IPS DF 4.7 (cell line): ENCODE measurements at regions not wholly inside any gene's neighbourhood (a gene's known extent, or its start where the extent isn't known, plus 50 kb on each side); places are given as distances from the start of the nearest gene placed in this dataset.
"Not testable (repeated sequence)": the region's sequence is repeated elsewhere in the genome, so short reads cannot be mapped to it uniquely, and the experiment has no call there.

Source experiments
- DNase-seq: peaks from one replicate; pipeline ENCODE4 v3.0.0-alpha.2; 2013; ENCODE audit warnings: low spot score; ENCODE audit errors: extremely low read depth

- not testable (repeated sequence) for DNase-seq
Observed at GRCh38 chr17:30689266-30690000, 135.1 kb downstream of the CRLF3 start.

- DNase-seq = not testable (repeated sequence)
Observed at GRCh38 chr17:30686538-30687479, 137.7 kb downstream of the CRLF3 start.

- DNase-seq = not testable (repeated sequence)
Observed at GRCh38 chr17:30682280-30682679, 142.2 kb downstream of the CRLF3 start.

- DNase-seq = not testable (repeated sequence)
Observed at GRCh38 chr17:30680681-30681080, 143.8 kb downstream of the CRLF3 start.

- no peak for DNase-seq
Observed at GRCh38 chr17:30677550-30678249, 146.8 kb downstream of the CRLF3 start.

- not testable (repeated sequence) for DNase-seq
Observed at GRCh38 chr17:30675777-30676492, 148.6 kb downstream of the CRLF3 start.

GRCh38 chr17:30669217-30669649 is 155.3 kb downstream of the CRLF3 start:
- DNase-seq = not testable (repeated sequence)

- DNase-seq = not testable (repeated sequence)
Observed at GRCh38 chr17:30668360-30669181, 155.9 kb downstream of the CRLF3 start.

GRCh38 chr17:30667657-30668359 is 156.7 kb downstream of the CRLF3 start:
- peak; percentile 71 for DNase-seq

DNA sequence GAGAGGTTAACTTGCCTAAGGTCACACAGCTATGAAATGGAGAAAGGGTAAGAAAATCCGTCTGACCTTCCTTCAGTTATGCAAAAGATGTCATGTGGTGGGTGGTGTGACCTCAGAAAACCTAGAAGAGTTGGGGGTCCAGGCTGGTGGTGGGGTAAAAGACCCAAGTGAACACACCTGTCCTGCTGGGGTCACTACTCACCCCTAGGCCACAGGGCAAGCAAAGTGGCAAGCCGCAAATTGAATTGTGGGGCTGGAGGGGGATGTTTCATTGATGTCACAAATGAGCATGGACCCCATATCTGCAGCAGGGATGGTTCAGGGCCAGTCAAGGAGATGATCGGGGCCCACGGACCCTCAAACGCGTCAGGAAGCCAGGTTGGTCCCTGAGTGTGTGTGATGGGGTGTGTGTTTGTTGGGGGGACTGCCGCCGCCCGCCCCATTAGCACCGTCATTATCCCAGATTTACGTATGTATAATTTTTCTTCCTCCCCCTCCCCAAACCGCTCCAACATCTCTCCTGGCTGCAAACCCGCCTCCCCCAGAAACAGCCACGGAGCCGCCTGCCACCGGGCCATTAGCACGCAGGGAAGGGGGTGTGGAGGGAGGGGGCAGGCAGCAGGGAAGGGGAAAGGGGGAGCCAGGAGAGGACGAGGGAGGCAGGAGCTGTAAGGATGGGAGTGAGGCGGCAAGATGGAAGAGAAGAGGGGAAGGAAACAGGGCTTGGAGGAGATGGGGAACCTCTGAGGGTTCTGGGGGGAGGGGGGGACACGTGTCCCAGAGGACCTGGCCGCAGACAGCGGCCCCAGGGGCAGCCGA is 157.4 kb downstream of the CRLF3 start:
- not testable (repeated sequence) for DNase-seq

DNA sequence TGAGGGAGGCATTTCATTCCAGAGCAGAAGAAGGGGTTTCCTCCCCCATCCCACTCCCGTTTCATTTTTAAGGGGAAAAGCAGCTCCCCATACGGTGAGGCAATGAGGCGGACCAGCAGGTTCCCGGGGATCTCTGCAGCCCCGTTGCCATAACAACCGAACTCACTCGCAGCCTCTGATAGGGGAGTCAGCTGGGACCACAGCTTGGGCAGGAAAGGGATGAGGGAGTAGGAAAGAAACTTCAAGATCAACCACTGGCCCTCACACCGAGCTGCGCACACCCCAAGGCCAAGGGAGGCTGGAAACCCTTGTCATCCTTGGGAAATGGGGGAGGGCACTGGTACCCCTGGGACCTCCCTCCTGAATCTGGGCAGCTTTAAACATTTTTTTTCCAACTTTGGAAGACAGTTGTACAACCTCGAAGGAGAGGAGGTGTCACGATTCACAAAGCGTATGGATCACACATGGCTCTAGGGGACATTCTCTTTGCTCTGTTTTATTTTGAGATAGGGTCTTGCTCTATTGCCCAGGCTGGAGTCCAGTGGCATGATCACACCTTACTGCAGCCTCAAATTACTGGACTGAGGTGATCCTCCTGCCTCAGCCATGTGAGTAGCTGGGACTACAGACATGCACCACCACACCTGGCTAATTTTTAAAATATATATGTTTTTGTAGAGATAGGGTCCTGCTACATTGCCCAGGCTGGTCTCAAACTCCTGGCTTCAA is 160.6 kb downstream of the CRLF3 start:
- DNase-seq = not testable (repeated sequence)

DNA sequence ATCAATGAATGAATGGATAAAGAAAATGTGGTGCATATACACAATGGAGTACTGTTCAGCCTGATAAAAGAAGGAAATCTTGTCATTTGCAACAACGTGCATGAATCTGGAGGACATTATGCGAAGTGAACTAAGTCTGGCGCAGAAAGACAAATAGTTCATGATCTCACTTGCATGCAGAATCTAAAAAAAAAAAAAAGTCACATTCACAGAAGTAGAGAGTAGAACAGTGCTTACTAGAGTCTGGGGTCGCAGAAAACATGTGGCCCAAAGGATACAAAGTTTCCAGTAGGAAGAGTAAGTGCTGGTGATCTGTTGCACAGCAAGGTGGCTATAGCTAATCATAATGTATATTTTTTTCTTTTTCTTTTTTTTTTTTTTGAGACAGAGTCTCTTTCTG is 167.3 kb downstream of the CRLF3 start:
- not testable (repeated sequence) for DNase-seq

DNA sequence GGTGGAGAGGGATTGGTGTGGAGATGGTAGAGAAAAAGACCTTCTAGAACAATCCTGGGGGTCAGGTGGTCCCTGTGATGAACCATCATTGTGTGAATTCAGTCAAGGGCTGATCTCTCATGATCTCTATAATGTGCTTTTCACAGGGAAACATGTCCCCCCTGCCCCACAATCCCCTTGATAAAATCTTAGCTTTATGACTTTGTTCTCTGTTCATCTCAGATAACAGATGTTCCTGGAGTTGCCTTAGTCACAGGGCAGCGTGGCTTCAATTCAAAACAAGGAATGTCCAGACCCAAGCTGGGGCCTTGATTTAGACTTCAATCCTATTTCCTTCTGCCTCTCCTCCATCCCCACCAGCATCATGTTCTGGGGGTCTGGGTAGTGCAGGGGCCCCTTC is 171.5 kb downstream of the CRLF3 start:
- not testable (repeated sequence) for DNase-seq

- not testable (repeated sequence) for DNase-seq
Observed at GRCh38 chr17:30650149-30650548, 172.9 kb downstream of the GOSR1 start.

GRCh38 chr17:30648015-30648620 is 170.9 kb downstream of the GOSR1 start:
- DNase-seq = not testable (repeated sequence)

DNA sequence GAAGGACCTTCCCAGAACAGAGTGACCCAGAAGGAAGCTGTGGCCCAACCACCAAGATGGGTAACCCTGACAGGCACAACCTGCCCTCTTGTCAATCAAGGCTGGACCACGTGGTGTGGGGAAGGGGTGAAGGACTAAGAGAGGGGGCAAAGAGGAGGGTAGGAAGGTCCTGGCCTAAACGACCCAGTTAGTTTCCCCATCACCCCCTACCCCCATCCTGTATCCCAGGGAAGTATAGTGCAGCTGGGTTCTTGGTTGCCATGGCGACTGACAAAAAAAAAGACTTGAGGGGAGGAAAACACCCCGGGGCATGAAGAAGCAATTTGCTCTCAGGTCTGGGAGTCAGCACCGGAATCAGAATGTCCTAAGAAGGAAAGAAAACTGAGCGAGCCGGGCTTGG is 168.7 kb downstream of the GOSR1 start:
- DNase-seq = not testable (repeated sequence)

DNA sequence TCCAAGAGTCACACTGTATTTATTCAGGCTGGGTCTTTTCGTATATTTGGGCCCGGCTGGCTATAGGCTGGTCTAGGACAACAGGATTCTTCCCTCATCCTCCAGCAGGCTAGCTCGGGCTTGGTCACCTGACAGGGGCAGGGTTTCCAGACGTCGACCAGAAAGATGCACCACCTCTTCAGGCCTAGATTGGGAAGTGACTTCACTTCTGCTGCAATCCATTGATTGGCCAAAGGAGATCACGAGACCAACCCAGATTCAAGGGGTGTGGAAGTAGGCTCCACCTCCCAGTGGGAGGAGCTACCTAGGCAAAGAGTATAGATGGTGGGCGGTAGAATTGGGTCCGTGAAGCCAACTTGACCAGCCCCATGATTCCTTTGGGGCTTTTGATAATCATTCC is 167.5 kb downstream of the GOSR1 start:
- not testable (repeated sequence) for DNase-seq
